Germinal center (tissue), 1 donor: ENCODE measurements at regions not wholly inside any gene's neighbourhood (a gene's known extent, or its start where the extent isn't known, plus 50 kb on each side); places are given as distances from the start of the nearest gene placed in this dataset.
"Not testable (repeated sequence)": the region's sequence is repeated elsewhere in the genome, so short reads cannot be mapped to it uniquely, and the experiment has no call there.

ENCODE experiments used
- DNase-seq: peaks from one replicate; pipeline ENCODE4 v3.0.0; 2012; ENCODE audit warnings: mixed read lengths, low spot score

DNA sequence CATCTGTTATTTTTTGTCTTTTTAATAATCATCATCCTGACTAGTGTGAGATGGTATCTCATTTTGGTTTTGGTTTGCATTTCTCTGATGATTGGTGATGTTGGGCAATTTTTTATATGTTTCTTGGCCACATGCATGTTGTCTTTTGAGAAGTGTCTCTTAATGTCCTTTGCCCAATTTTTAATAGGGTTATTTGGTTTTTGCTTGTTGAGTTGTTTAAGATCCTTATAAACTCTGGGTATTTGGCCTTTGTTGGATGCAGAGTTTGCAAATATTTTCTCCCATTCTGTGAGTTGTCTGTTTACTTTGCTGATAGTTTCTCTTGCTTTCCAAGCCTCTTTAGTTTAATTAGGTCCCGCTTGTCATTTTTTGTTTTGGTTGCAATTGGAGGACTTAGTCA, 152.1 kb upstream of the MED14 start:
- no peak for DNase-seq

DNA sequence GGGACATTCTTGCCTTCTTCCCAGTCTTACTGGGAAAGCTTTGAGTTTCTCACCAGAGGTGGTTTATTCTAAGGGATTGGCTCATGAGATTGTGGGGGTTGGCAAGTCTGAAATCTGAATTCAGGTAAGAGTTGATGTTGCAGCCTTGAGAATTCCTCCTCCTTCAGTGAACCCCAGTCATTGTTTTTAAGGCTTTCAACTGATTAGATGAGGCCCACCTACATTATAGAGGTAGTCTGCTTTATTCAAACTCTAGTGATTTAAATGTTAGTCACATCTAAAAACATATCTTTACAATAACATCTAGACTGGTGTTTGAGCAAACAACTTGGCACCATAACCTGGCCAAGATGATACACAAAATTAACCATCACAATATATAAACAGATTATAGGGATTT, 156.5 kb upstream of the MED14 start:
- no peak for DNase-seq

DNA sequence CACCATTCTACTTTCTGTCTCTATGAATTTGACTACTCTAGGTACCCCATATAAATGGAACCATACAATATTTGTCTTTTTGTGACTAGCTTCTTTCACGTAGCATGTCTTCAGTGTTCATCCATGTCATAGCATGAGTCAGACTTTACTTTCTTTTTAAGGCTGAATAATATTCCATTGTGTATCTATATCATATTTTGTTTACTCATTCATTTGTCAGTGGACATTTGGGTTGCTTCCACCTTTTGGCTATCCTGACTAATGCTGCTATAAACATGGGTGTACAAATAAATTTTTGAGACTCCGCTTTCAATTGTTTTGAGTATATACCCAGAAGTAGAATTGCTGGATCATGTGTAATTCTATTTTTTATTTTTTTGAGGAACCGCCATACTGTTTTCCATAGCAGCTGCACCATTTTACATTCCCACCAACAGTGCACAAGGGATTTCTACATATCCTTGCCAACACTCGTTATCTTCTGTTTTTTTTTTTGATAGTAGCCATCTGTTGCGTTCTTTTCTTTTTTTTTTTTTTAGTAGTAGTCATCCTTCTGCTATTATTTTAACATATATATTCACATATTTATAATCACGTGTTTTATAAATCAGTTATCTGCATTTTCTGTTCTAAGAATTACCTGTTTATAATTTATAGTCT, 158.0 kb upstream of the MED14 start:
- no peak for DNase-seq

GRCh38 chrX:40895246-40895645, 159.9 kb upstream of the MED14 start:
- no peak for DNase-seq

- no peak for DNase-seq
Measured at GRCh38 chrX:40897718-40898270, 162.5 kb upstream of the MED14 start.

DNA sequence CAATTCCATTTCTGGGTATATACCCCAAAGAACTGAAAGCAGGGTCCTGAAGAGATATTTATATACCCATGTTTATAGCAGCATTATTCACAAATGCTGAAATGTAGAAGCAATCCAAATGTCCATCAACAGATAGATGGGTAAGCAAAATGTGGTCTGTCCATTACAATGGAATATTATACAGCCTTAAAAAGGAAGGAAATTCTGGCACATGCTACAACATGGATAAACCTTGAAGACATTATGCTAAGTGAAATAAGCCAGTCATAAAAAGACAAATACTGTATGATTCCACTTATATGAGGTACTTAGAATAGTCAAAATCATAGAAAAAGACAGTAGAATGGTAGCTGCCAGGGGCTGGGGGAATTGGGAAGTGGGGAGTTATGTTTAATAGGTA, 169.4 kb upstream of the MED14 start:
- DNase-seq = not testable (repeated sequence)

DNA sequence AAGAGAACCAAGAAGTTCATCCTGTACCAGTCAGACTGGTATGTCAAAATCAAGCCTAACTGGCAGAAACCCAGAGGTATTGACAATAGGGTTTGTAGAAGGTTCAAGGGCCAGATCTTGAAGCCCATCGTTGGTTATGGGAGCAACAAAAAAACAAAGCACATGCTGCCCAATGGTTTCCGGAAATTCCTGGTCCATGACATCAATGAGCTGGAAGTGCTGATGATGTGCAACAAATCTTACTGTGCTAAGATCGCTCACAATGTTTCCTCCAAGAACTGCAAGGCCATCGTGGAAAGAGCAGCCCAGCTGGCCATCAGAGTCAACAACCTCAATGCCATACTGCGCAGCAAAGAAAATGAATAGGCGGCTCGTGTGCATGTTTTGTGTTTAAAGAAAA, 172.7 kb upstream of the MED14 start:
- DNase-seq = no peak

DNA sequence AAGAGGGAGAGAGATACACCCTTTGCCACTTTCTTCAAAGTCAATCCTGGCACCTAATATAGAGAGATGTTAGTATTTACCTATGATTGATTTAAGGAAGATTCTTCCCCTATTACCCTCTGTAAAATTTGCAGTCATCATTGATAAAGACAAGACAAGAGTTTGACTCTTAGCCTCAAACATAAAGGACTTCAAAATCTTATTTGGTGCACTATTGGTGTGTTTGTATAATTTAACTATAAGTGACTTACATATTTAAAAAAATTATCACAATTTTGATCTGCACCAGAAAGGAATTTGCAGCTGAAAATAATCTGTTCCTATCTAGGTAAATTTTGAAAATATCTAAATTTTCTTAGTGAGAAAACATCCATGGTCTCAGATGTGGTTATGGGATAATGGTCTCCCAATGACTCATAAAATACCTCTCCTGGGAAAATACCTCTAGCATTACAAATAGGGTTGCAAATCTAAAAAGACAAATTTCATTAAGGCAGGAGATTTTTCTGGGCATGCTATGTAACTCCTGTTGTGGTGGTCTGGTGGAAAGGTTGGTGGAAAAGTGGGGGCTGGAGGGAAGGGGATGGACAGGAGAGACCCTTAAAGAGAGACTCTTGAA, 173.6 kb upstream of the MED14 start:
- DNase-seq = no peak

- no peak for DNase-seq
Measured at GRCh38 chrX:40912166-40912565, 173.1 kb upstream of the USP9X start.

DNA sequence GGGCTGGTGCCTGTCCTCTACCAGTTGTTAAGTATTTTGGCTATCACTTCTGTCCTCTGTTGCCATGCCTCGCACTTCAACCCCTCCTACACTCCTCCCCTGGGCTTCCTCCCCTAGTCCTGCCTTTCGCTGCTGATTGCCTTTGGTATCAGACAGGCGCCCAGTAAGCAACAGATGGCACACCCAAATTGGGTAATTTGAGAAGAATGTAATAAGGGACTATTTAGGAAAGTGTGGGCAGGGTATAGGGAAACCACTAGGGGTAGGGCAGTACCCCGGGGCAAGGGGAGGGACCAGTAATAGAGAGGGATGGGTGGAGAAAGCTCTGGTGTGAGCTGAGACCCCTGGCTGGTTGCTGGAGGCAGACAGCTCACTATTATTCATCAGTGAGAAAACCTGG, 172.7 kb upstream of the USP9X start:
- no peak for DNase-seq

GRCh38 chrX:40920351-40920750, 164.9 kb upstream of the USP9X start:
- no peak for DNase-seq

DNA sequence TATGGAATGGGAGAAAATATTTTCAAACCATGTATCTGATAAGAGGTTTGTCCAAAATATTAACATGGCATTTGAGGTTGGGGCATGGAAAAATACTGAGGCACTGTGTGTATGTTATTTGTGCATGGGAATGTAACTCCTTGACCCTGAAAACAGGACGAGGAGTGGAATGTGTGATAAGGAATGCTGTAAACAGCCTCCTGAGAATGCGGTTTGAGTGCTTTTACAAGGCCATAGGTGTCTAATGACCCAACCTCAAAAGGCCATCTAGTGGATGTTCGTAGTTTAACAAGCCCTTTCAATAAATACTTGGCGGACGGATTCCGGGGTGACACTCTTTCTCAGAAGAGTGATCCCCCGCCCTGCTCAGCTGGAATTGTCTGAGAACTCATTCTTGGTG, 162.9 kb upstream of the USP9X start:
- DNase-seq = no peak

DNA sequence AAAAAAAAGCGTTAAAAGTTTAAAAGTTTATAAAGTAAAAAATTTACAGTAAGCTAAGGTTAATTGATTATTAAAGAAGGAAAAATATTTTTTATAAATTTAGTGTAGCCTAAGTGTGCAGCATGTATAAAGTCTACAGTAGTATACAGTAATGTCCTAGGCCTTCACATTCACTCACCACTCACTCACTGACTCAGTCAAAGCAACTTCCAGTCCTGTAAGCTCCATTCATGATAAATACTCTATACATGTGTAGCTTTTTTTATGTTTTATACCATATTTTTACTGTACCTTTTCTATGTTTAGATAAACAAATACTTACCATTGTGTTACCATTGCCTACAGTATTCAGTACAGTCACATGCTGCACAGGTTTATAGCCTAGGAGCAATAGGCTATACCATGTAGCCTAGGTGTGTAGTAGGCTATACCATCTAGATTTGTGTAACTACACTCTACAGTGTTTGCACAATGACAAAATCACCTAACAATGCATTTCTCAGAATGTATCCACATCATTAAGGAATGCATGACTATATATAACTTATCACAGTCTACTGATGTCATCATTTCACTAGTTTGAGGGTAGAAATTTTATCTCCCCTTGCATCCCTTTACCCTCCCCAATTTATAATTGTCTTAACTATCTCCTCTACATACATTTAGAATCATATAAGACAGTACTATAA, 158.4 kb upstream of the USP9X start:
- not testable (repeated sequence) for DNase-seq

- DNase-seq = no peak
Measured at GRCh38 chrX:40928076-40928475, 157.2 kb upstream of the USP9X start.

DNA sequence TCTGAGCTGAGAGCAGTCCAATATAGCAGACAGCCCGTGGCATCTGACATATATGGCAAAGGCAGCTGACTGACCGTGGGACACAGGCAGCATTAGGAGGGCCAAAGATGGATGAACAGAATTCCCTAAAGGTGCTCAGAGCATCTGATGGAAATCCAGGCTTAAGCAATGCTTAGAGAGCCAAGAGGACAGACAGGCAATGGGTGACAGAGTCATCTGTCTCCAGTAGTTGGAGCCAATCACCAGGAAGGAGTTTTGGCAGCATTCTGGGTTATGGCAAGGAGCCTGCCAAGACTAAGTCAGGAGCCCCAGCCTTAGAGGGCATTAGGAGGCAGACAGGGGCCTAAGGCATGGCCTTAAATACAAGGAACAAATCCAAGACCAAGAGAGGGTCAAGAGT, 153.3 kb upstream of the USP9X start:
- no peak for DNase-seq

DNA sequence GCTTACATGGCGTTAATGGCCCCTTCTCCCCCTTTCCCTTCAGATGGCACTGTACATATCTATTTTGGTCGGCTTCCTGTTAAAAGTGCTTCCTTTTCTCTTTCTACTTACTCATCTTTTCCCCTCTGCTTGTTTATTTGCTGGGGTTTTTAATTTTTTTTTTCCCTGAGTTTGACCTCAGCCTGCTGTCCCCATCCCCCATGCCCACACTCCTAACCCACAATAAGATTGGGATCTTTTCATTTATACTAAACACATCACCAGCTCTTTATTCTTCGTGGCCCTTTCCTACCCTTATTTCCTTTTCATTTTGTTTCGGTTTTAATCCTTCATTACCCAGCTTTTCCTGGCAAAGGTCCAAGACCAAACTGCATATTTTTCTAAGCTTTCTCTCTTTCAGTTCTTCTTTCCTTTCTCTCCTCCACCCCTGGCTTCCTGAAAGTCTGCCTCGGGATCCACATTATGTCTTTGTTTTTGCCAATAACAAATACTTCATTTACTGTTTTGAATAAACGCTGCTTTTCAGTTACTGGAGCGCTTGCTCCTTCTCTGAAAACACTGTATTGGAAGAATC, 152.0 kb upstream of the USP9X start:
- no peak for DNase-seq

GRCh38 chrX:40933706-40934425, 151.4 kb upstream of the USP9X start:
- DNase-seq = no peak

DNA sequence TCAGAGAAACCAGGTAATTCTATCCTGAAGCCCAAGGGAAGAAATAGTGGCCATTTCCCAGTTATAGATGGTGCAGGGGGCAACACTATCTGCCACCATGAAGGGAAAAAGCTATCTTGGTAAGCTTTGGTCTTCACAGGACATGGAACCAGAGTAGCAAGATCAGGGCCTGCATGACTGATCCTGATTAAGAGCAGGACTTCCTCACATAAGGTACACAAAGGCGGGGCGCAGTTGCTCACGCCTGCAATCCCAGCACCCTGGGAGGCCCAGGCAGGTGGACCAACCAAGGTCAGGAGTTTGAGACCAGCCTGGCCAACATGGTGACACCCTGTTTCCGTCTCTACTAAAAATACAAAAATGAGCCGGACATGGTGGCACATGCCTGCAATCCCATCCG, 148.4 kb upstream of the USP9X start:
- DNase-seq = no peak

GRCh38 chrX:40938423-40938822, 146.8 kb upstream of the USP9X start:
- DNase-seq = no peak

GRCh38 chrX:40943093-40943641, 142.1 kb upstream of the USP9X start:
- no peak for DNase-seq

DNA sequence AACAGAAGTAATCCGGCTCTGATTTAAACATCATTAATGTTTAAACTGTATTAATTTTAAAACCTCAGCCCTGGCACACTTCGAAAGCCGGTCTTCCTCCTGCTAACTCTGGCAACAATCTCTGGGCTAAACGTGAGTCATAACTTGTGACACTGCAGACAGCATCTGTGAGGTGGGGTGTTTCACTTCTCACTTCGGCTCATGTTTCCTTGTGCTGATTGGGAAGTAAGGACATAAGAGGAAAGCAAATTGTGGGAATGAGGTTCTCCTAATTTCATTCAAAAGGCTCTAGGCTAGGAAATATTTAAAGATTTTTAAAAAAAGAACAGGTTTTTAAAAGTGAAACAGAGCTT, 139.9 kb upstream of the USP9X start:
- no peak for DNase-seq

- DNase-seq = no peak
Measured at GRCh38 chrX:40947276-40947675, 138.0 kb upstream of the USP9X start.
